H1 (cell line): ENCODE measurements at regions not wholly inside any gene's neighbourhood (a gene's known extent, or its start where the extent isn't known, plus 50 kb on each side); places are given as distances from the start of the nearest gene placed in this dataset.

Source experiments
- BRCA1 ChIP-seq: IDR thresholded peaks from 2 replicates; pipeline ENCODE4 v1.6.1; 2012; ENCODE audit warnings: low read depth, low read length, improper control_type of control experiment
- CHD2 ChIP-seq: IDR thresholded peaks from 2 replicates; pipeline ENCODE4 v1.6.1; 2012; ENCODE audit warnings: low read length, improper control_type of control experiment
- CHD7 ChIP-seq: fragments of 300-600 bp; sonication (generic); IDR thresholded peaks from 2 replicates; pipeline ENCODE4 v1.7.1; 2012; ENCODE audit warnings: low read length, moderate library complexity, mild to moderate bottlenecking, inconsistent platforms; ENCODE audit not compliant: insufficient replicate concordance
- POLR2A ChIP-seq, 2 experiments: IDR thresholded peaks; 1 replicate in 1 of 2; 2 replicates in 1 of 2; pipeline ENCODE4 v1.6.1; 2011; ENCODE audit warnings: low read depth in 2 of 2, low read length in 2 of 2, mild to moderate bottlenecking in 2 of 2; ENCODE audit errors: control extremely low read depth in 1 of 2
- POLR2AphosphoS5 ChIP-seq: IDR thresholded peaks from 2 replicates; pipeline ENCODE4 v1.6.1; 2011; ENCODE audit warnings: low read depth, low read length
- POU5F1 ChIP-seq: IDR thresholded peaks from 2 replicates; pipeline ENCODE4 v1.6.1; 2011; ENCODE audit warnings: low read depth, mild to moderate bottlenecking, low read length, moderate library complexity

- no peak for TF ChIP-seq POU5F1
- no peak for TF ChIP-seq CHD2
- TF ChIP-seq BRCA1: no peak
- TF ChIP-seq CHD7: no peak
- no peak for TF ChIP-seq POLR2A (IDR thresholded peaks at IDR 0.05; ENCODE audit: control extremely low read depth in 1 of 2, low read depth in 2 of 2, low read length in 2 of 2)
- no peak for TF ChIP-seq POLR2AphosphoS5
These were observed 84.1 kb upstream of the RGPD4 start (continued) for GRCh38 chr2:107742460-107743027.
